GM19023 (cell line): ENCODE measurements at regions not wholly inside any gene's neighbourhood (a gene's known extent, or its start where the extent isn't known, plus 50 kb on each side); places are given as distances from the start of the nearest gene placed in this dataset.

ENCODE experiments used
- ATAC-seq: cut with Tn5 transposase; IDR thresholded peaks from one replicate; pipeline ENCODE4 v1.9.1; 2021; ENCODE audit warnings: mild to moderate bottlenecking, moderate library complexity; ENCODE audit not compliant: unreplicated experiment

GRCh38 chr14:46306267-46306666, 345.3 kb downstream of the RPL10L start:
- ATAC-seq = no peak

GRCh38 chr14:46300765-46301164, 350.8 kb downstream of the RPL10L start:
- ATAC-seq = no peak

GRCh38 chr14:46290706-46291105, 360.9 kb downstream of the RPL10L start:
- no peak for ATAC-seq

- no peak for ATAC-seq
Observed at GRCh38 chr14:46279776-46280175, 371.8 kb downstream of the RPL10L start.

- ATAC-seq = no peak
Observed at GRCh38 chr14:46279327-46279726, 372.3 kb downstream of the RPL10L start.

GRCh38 chr14:46259536-46259935, 392.0 kb downstream of the RPL10L start:
- no peak for ATAC-seq

- ATAC-seq = no peak
Observed at GRCh38 chr14:46256381-46256780, 395.2 kb downstream of the RPL10L start.

- ATAC-seq = no peak
Observed at GRCh38 chr14:46250113-46250703, 401.4 kb downstream of the RPL10L start.

- ATAC-seq = no peak
Observed at GRCh38 chr14:46248001-46248630, 403.5 kb downstream of the RPL10L start.

- no peak for ATAC-seq
Observed at GRCh38 chr14:46245276-46245675, 406.3 kb downstream of the RPL10L start.

- ATAC-seq = no peak
Observed at GRCh38 chr14:46233786-46234185, 417.8 kb downstream of the RPL10L start.

GRCh38 chr14:46230540-46230939, 421.0 kb downstream of the RPL10L start:
- no peak for ATAC-seq

GRCh38 chr14:46215801-46216200, 435.8 kb downstream of the RPL10L start:
- ATAC-seq = no peak

GRCh38 chr14:46198676-46199075, 452.9 kb downstream of the RPL10L start:
- ATAC-seq = no peak

GRCh38 chr14:46197856-46198255, 453.7 kb downstream of the RPL10L start:
- no peak for ATAC-seq
